Activated gamma-delta T cell (primary cell): ENCODE measurements at regions not wholly inside any gene's neighbourhood (a gene's known extent, or its start where the extent isn't known, plus 50 kb on each side); places are given as distances from the start of the nearest gene placed in this dataset.
"Not testable (repeated sequence)": the region's sequence is repeated elsewhere in the genome, so short reads cannot be mapped to it uniquely, and the experiment has no call there.

Source experiments
- DNase-seq: peaks from one replicate; lab custom pipeline; 2025; lab: John Stamatoyannopoulos, UW

- no peak for DNase-seq
These were observed 201.6 kb downstream of the SLITRK5 start for GRCh38 chr13:87872813-87873212.

DNA sequence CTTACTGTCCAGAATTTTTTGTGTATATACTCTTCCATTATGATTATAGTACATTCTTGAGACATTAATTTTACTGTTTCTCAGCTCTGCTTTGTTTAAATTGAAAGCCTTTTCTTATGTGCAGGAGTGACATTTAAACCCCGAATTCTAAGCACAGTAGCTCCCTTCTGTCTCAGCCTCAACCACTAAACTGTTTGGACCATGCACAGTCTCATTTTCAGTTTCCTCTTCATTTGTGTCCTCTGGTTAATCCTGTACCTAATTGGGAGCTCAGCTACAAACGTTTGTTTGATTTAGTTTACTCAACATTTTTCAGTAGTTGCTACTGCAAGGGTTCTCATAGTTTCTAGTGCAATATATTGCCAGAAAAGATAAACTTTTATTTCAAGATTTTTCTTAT is 206.3 kb downstream of the SLITRK5 start:
- DNase-seq: no peak

DNA sequence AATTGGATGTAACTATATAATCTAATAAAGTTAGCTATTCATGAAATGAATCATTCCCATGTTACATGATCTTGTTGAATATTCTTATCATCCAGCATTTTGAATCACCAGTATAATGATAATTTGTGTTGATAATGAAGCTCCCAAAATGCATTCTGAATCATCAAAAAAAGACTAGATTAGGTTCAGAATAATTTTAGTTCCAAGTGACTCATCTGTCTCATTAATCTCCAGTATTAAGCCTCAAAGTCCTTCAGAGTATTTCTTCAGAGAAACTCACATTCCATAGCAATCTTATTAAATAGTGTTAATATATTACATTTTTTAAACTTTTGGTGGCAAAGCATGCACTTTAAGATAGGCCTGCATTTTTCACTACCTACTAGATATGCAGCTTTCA is 207.5 kb downstream of the SLITRK5 start:
- no peak for DNase-seq

DNA sequence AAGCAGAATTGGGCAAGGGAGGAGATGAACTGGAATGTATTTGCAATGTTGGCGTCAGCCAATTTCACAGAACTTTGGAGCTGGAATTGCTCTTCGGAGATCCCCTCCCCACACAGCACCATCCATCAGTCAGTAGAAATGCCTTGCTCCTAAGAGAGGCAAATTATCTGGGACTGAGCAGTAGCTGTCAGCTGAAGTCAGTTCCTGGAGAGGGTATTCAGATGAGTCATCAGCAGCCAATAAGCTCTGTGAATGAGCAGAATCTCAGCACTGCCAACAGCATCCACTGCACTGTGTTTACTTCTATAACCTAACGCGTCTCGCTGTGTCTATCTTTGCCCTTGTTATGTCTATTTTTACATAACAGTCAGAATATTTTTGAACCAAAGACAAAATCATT is 213.7 kb downstream of the SLITRK5 start:
- DNase-seq: no peak

- no peak for DNase-seq
These were observed 216.4 kb downstream of the SLITRK5 start for GRCh38 chr13:87887459-87888123.

- DNase-seq: no peak
These were observed 218.1 kb downstream of the SLITRK5 start for GRCh38 chr13:87889254-87889653.

DNA sequence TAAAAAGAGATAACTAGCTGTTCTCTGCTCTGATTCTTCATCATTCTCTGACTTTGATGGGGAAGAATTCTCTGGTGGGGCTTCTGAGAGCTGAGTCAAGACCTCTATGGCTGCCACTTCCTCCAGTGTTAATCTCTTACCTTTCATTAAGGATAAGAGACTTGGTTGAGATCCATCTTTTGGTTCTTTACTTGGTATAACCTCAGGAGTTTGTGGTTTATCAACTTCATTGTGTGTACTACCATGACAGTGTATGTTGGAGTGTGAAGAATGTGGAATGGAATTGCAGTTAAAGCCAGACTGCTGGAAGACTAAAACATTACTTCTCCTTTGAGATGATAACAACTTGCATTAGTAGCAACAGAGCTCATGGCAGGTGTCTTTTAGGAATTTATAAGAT is 222.0 kb downstream of the SLITRK5 start:
- no peak for DNase-seq

DNA sequence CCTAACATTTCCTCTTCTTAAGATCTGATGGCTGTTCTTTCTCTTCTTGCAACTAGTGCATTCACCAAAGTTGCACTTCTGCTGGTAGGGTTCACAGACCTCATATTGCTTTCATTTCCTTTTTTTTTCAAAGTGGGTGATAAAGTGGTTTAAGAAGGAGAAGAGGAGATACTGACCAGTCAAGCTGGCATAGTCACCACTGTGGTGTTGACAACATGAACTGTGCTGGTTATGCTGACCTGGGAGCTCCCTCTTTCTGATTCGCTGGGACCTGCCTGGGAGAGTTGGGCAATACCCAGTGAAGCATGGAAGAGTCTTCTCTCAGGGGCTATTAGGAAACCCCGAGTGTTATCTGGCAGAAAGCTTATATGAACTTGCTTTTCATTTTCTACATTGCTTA is 222.9 kb downstream of the SLITRK5 start:
- DNase-seq: no peak

GRCh38 chr13:87903553-87903952 is 232.4 kb downstream of the SLITRK5 start:
- DNase-seq: no peak

DNA sequence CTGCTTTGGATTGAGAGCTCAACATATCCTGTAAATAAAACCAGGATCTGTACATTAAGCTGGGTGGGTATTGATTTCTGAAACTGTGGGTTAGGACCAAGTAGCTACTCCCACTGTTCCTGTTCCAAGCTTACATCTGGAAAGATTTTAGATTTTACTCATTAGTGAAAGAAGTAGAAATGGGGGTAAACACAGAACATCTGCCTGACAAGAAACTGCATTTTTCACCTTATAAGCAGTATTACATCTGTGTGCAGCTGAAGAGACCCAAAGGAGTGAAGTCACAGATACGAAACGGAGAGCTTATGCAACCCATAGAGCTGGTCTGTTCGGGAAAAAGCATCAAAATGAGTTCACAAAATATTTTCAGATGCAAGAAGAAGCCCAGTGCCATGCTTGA is 235.2 kb downstream of the SLITRK5 start:
- no peak for DNase-seq

DNA sequence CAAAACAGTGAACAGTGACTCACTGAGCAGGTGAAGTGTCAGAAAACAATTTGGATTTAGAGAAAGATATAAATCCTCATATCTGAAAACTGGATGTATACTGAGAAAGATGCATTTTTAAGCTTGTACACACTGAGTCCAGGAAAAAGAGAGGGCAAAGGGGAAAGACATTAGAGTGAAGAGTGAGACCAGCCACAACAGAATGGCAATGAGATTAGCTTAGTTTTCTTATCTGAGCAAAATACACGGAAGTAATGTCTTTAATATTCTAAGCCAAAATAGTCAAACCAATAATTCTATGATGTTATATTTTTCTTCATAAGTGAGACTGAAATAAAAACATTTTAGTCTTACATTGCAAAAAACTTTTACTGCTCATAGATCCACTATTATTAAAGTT is 236.0 kb downstream of the SLITRK5 start:
- no peak for DNase-seq

DNA sequence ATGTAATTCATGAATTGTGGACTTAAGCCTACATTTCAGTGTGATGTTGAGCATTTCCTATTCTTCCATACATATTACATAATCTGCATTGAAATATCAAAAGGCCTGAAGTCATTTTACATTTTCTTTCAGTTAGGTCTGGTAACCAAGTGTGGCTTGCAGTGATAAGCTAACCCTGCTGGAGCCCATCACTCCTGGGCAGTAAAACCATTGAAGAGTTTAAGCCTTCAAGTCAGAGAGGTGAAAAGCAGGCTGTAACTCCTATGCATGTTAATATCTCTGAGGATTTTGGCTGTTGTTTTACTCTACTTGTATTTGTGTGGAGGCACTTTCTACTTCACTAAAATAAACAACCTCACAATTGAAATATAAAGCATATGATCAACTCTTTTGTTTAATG is 248.8 kb downstream of the SLITRK5 start:
- no peak for DNase-seq

- no peak for DNase-seq
These were observed 252.6 kb downstream of the SLITRK5 start for GRCh38 chr13:87923753-87924152.

DNA sequence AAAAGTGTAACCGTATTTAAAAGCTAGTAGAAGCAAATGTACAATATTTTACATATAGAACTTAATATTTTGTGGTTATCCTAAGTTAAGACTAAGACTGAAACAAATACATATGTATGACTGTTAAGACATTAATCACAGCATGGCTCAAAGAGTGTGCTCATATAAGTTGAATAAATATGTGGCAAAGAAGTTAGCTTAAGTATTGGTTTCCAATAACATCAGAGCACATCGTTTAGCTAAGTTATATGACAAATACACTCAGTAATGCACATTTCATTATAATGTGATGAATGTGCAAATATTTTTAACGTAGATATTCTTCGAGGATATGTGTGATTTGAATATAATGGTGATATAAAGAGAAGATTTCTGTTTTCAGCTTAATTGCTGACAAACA is 253.8 kb downstream of the SLITRK5 start:
- DNase-seq: no peak

GRCh38 chr13:87940776-87941175 is 269.6 kb downstream of the SLITRK5 start:
- DNase-seq: no peak

- no peak for DNase-seq
These were observed 270.1 kb downstream of the SLITRK5 start for GRCh38 chr13:87941226-87941625.

- no peak for DNase-seq
These were observed 271.0 kb downstream of the SLITRK5 start for GRCh38 chr13:87942205-87942604.

DNA sequence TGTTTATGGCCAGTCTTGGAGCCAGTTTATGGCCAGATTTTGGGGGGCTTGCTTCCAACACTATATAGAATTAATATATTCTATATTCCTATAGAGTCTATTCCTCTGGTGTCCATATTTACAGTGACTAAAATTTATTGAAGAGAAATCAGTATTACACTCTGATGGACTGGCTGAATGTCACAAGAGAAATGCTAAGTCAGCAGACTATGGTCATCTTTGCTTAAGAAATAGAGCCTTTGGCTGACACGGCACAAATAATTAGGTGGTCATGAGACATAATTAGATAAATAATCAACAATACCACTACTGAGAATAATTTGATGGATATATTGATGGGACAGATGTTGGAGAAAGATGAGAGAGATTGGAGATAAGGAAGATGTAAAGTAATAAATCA is 272.9 kb downstream of the SLITRK5 start:
- DNase-seq: no peak

DNA sequence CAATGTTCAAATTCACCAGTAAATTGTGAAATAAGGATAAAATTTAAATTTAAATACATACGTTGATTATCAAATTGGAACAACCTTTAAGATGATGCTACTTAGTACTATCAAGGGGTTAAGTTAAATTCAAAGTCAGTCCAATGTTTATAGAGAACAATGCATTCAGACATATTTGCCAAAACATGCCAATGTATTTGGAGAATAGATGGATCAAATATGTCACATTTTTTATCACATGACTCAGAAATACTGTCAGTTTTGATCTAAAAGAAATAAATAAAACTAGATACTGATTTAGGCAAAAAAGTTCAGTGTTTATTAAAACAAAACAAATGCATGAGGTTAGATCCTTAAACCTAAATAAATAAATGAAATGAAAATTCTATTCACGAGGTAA is 281.2 kb downstream of the SLITRK5 start:
- DNase-seq: no peak

DNA sequence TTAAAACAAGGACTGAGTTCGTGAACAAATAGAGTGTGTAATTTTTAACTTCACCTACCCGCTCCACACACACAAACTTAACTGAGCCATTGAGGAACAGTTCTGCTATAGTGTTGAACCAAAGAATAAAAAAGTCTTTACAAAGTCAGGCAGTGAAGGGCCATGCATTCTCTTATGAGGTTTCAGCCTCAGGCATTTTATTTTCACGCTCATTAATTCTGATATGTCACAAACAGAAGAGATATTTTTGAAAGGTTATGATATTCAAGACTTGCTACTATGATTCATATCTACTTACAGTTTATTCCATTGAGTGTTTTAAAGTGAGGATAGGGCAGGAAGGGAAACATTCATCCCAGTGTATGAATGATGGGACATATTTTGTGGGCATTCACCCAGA is 282.2 kb downstream of the SLITRK5 start:
- DNase-seq: no peak

DNA sequence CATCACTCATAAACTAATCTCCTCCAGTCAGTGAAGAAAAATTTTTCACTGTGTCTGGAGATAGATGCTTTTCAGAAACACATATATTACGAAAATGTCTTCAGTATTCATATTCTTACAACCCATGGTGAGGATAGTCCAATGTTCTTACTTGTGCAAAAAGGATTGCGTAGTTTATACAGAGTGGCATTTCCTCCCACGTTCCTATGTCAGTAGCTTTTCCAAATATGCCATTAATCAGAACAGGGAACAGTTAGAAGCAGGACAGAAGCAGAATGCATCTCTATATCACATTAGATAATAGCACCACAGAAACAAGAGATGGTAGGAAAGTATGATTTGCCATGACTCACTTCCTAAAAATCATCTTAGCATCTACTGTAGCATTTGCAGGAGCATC is 282.9 kb downstream of the SLITRK5 start:
- no peak for DNase-seq

DNA sequence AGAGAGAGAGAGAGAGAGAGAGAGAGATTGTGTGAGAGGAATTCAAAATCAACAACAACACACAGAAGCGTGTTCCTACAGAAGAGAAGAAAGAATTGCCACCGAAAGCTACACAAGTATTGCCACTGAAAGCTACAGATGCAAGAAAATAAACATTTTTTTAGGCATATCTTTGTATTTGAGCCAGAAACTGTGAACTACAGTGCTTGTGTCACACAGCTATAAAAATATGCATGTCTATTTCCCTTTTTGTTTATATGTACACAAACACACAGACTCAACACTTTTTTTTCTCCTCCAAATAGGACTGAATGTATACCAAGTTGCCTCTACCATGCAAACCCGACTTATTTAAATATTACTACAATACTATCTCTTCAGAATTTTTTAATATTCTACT is 290.4 kb downstream of the SLITRK5 start:
- no peak for DNase-seq

- no peak for DNase-seq
These were observed 301.4 kb downstream of the SLITRK5 start for GRCh38 chr13:87972568-87972967.

GRCh38 chr13:87975035-87975434 is 303.9 kb downstream of the SLITRK5 start:
- no peak for DNase-seq

DNA sequence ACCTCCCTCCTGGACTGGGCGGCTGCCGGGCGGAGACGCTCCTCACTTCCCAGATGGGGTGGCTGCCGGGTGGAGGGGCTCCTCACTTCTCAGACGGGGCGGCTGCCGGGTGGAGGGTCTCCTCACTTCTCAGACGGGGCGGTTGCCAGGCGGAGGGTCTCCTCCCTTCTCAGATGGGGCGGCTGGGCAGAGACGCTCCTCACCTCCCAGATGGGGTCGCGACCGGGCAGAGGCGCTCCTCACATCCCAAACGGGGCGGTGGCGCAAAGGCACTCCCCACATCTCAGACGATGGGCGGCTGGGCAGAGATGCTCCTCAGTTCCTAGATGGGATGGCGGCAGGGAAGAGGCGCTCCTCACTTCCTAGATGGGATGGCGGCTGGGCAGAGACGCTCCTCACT is 305.5 kb downstream of the SLITRK5 start:
- not testable (repeated sequence) for DNase-seq
